HG03064 (cell line): ENCODE measurements at regions not wholly inside any gene's neighbourhood (a gene's known extent, or its start where the extent isn't known, plus 50 kb on each side); places are given as distances from the start of the nearest gene placed in this dataset.
A peak's percentile ranks its signal among the peaks of the same experiment; 100 is the strongest.
"Not testable (repeated sequence)": the region's sequence is repeated elsewhere in the genome, so short reads cannot be mapped to it uniquely, and the experiment has no call there.

Source experiments
- ATAC-seq: cut with Tn5 transposase; IDR thresholded peaks from one replicate; pipeline ENCODE4 v1.9.1; 2021; ENCODE audit warnings: low read depth; ENCODE audit not compliant: unreplicated experiment

DNA sequence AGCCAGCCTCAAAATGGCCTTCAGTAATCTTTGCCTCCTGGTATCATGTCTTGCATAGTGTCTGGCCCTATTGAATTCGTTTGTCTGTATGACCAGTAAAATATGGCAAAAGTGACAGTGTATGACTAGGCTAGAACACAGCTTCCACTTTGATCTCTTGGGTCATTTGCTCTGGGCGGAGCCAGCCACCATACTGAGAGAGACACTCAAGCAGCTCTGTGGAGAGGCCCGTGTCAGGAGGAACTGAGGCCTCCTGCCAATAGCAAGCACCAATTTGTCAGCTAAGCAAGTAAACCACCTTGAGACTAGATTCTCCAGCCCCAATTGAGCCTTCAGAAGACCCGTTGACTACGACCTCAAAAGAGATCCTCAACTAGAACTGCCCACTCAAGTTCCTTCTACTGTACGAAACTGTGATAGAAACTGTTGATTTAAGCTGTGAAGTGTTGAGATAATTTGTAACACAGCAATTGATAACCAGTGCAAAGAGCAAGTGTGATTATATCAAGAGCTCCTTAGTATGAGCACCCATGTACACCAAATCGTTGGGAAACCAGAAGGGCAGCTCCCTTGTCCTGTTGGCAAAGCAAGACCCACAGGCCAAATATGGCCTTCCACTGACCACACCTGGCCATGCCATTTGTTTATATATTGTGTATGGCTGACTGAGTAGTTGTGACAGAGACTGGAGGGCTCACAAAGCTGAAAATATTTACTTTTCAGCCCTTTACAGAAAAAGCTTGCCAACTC, 52.7 kb upstream of the SERBP1 start:
- no peak for ATAC-seq

DNA sequence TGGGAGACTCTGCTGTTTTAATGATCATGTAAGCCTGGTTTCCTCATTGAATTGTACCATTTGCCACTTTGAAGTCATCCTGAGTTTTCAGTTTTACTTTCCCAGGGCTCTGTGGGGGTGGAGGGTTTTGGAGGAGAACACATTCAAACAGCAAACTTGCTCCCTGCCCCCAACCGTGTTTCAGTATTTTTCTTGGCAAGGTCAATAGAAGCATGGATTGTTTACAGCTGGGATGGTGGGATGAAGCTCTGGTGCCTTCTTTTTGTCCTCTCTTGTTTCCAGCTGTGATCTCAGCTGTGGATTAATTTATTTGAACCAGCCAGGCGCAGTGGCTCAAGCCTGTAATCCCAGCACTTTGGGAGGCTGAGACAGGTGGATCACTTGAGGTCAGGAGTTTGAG, 54.3 kb upstream of the SERBP1 start:
- no peak for ATAC-seq

DNA sequence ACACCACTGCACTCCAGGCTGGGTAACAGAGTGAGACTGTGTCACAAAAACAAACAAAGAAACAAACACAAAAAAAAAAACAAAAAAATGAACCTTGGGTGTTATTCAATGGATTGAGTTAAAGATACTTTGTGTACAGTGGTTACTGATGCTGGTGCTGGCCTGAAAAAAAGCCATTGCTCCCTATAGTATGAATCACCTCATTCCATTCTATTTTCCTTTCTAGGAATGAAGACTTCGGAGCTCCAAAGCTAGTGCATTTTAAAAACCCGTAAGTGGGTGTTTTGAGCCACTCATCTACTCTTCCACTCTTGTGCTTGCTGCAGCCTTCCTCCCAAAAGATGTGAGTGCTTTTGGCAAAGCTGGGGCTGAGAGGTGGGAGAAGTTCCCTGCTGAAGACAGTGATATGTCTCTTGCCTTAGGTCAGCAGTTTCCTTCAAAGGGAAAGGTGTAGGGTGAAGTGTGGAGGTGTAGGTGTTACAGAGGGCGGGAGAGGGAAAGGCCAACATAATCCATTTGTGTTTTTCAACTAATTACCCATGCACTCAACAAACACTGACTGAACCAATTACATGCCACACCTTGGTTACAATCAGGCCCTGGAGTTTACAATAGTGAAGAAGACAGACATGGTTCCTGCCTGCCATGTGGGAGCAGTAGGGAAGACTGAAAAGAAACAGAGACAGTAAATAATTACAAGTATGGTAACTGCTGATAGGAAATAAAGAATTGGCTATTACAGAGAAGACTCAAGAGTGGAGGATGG, 55.0 kb upstream of the SERBP1 start:
- ATAC-seq = no peak

- no peak for ATAC-seq
Observed at GRCh38 chr1:67489643-67490042, 59.4 kb upstream of the SERBP1 start.

- ATAC-seq = no peak
Observed at GRCh38 chr1:67491280-67491679, 61.1 kb upstream of the SERBP1 start.

GRCh38 chr1:67493148-67493547, 62.9 kb upstream of the SERBP1 start:
- no peak for ATAC-seq

DNA sequence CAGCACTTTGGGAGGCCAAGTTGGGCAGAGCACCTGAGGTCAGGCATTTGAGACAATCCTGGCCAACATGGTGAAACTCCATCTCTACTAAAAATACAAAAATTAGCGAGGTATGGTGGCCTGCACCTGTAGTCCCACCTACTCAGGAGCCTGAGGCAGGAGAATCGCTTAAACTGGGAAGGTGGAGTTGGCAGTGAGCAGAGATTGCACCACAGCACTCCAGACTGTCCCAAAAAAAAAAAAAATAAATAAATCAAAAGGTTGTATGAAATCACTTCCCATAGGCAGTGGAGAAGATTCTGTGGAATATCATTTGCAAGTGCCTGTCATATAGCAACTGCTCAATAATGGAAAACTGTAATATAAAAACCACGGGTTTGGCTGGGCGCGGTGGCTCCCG, 65.1 kb upstream of the SERBP1 start:
- no peak for ATAC-seq

- ATAC-seq = no peak
Observed at GRCh38 chr1:67496329-67496728, 66.1 kb upstream of the SERBP1 start.

DNA sequence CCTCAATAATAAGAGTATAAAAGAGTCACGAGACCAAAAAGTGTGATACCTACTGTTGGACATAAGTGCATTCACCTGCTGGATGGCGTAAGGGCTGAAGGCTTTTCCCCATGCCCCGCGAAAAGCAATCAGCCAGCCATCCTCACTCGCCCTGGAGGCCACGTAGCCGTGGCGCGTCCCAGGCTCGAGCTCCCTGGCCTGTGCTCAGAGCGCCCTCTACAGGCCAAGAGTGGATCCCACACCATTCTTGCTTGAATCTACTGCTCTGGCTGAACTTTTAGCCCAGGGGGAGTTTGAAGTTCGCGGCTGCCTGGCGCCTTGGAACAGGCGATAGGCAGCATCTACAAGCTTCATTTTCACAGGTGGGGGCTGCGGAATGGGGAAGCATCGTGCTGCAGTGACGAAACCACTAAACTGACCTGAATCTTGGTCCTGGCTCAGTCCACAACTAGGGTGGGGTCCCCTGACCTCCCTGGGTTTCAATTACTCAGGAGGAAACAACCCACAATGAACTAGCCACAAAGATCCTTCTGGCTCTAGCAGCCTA, 70.3 kb upstream of the SERBP1 start:
- ATAC-seq = peak; percentile 98

DNA sequence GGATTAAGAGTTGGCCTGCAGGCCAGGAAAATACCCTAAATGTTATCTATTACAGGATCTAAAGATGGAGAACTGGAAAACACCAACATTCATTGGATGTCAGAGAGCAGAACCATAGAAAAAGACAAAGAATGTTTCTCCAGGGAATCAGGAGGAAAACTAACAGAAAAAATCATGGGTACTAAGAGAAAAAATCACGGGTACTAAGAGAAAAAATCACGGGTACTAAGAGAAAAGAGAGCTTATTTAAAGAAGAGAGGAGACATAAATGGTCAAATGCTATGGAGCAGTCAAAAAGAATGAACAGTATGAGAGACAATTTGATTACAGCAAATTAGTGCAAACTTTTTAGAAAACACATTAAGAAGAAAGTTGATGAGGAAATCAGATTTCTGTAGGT, 73.8 kb upstream of the SERBP1 start:
- no peak for ATAC-seq

- not testable (repeated sequence) for ATAC-seq
Observed at GRCh38 chr1:67513392-67514294, 83.4 kb upstream of the SERBP1 start.

- no peak for ATAC-seq
Observed at GRCh38 chr1:67514300-67514699, 84.1 kb upstream of the SERBP1 start.

GRCh38 chr1:67514786-67515185, 84.6 kb upstream of the SERBP1 start:
- no peak for ATAC-seq

DNA sequence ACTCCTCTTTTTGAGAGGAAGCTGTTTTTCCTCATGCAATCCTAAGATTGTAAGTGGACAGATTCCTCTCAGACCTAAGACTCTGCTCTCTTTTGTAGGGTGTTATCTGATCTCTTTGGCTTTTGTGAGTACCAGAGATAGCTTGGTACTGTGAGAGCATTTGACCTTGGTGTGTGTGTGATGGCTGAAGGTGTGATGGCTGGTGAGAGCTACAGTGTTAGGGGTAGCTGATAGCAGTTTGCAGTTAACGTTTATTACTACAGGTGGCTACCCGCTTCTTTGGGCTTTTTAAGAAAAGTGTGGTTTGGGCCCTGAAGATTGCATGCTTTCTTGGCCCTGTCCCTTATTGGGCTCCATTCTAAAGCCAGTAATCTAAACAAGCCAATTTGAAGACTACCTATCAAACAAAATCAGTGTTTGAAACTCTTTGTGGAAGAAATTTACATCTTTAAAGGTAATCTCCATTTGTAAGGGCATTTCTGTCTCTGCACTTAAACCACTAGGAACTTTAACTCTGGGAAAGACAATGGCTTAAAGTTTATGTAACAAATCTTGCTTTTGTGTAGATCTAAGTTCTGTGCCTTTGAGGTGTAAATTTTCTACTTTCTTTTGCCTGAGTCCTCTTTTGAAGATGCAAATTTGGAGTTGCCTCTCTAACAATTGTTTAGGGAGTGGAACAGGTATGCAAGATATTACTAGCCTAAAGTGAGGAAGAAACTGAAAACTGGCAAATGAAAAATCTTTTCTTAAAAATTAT, 85.3 kb upstream of the SERBP1 start:
- ATAC-seq = no peak

DNA sequence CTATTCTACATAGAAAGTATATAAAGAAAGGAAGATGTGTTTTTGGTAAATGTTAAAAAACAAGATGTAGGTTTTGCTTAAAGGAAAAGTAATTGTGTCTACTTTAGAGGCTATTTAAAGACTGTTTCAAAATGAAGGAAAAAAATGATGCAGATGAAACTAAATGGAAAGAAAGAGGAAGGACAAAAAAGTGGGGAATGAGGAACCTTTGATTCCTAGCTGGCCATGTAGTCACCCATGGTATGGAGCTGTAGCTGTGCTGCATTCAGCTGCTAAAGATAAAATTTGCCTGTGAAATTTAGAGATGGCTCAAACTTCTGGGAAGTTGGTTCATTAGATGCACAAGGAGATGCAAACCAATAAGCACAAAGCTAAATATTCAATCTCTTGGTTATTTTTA, 86.8 kb upstream of the SERBP1 start:
- ATAC-seq = no peak

DNA sequence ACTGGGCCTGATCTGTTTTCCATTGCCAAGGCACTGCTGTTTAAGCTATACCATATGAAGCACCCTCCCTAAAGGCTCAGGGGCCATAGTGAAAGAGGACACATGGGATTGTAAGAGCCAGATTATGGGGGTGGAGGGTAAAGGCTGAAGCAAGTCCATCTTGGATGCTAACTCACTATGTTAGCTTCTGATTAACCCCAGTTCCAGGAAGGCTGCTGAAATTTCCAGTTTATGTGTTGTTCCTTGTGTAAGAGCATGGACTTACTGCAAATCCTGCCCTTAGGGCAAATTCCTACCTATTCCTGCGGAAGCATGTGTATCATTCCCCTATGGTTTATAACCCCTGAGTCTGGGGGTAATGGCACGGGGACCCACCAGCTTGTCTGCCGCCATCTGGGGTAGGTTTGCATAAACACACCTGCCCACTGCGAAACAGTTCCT, 91.8 kb upstream of the SERBP1 start:
- ATAC-seq = no peak

GRCh38 chr1:67522793-67523192, 92.6 kb upstream of the SERBP1 start:
- no peak for ATAC-seq

- ATAC-seq = no peak
Observed at GRCh38 chr1:67524143-67525052, 94.2 kb upstream of the SERBP1 start.
